ENCODE measurements at regions not wholly inside any gene's neighbourhood (a gene's known extent, or its start where the extent isn't known, plus 50 kb on each side); places are given as distances from the start of the nearest gene placed in this dataset.

- H3K4me3 ChIP-seq: no peak overlapping the region
- ChIA-PET POLR2A (no interaction called here), CTCF (interaction anchor here (0.7 kb wide), 1 partner anchor 35 kb away, joined by 3 read pairs; no protein-coding TSS in a partner anchor)
- TF ChIP-seq REST (IDR thresholded peaks at IDR 0.05) (no peak), TFCP2L1 (CRISPR knock-in tag; IDR thresholded peaks at IDR 0.05) (no peak), EP300 (IDR thresholded peaks at IDR 0.05) (no peak)
- 13% methylated on average over 7 of the region's 7 CpGs for WGBS (ENCODE audit: missing lambda C conversion rate)
- H3K9me3 ChIP-seq: no peaks in the 10 kb centered on the region
- H3K4me1 ChIP-seq: no peaks in the 10 kb centered on the region
- no peak overlapping the region for H3K4me2 ChIP-seq
- ATAC-seq (no peak), DNase-seq (ENCODE audit: low read depth in 1 of 2, low spot score in 1 of 2) (no peak), FAIRE-seq (no peak)
- H3K27ac ChIP-seq: no peak overlapping the region
Observed at GRCh38 chr13:52933099-52933498, 84.7 kb upstream of the PCDH8 start.

GRCh38 chr13:52932649-52933048, 84.2 kb upstream of the PCDH8 start:
- POLR2A ChIA-PET: no interaction called here
- TF ChIP-seq SMC3 (IDR thresholded peaks at IDR 0.05): no peak
- no peak for TF ChIP-seq MAX (IDR thresholded peaks at IDR 0.05)
- TF ChIP-seq HEYL (CRISPR knock-in tag; IDR thresholded peaks at IDR 0.05): no peak
- no peak for TF ChIP-seq BHLHE40 (IDR thresholded peaks at IDR 0.05; ENCODE audit: low read depth, low read length)
- TF ChIP-seq MYC (IDR thresholded peaks at IDR 0.05; ENCODE audit: borderline replicate concordance, low read length): no peak
- no peak for TF ChIP-seq NPAS2 (CRISPR knock-in tag; IDR thresholded peaks at IDR 0.05; ENCODE audit: borderline replicate concordance)
- no peak for TF ChIP-seq HDAC2 (IDR thresholded peaks at IDR 0.05)
- TF ChIP-seq KDM5A (IDR thresholded peaks at IDR 0.05): no peak
- TF ChIP-seq SREBF2 (IDR thresholded peaks at IDR 0.05): no peak
- Histone ChIP-seq H3K4me1 (no peaks in the 10 kb centered on the region), H3K9me3 (no peaks in the 10 kb centered on the region), H3K27ac (no peak overlapping the region), H3K4me2 (no peak overlapping the region), H3K4me3 (no peak overlapping the region)
- no peak for DNase-seq (ENCODE audit: low read depth in 1 of 2, low spot score in 1 of 2)
- no peak for FAIRE-seq
- WGBS (ENCODE audit: missing lambda C conversion rate): 3% methylated on average over 5 of the region's 6 CpGs
- ATAC-seq: no peak
- CTCF ChIA-PET: interaction anchor here (0.7 kb wide), 1 partner anchor 36 kb away, joined by 3 read pairs; no protein-coding TSS in a partner anchor

GRCh38 chr13:52931539-52932431, 83.3 kb upstream of the PCDH8 start:
- no peak for ATAC-seq
- CTCF ChIA-PET: no interaction called here
- Histone ChIP-seq H3K4me3 (no peak overlapping the region), H3K9me3 (no peaks in the 10 kb centered on the region), H3K4me1 (no peaks in the 10 kb centered on the region), H3K4me2 (no peak overlapping the region), H3K27ac (no peak overlapping the region)
- TF ChIP-seq TP53 (CRISPR knock-in tag; IDR thresholded peaks at IDR 0.05) (no peak), PHF8 (IDR thresholded peaks at IDR 0.05; ENCODE audit: borderline replicate concordance, low read depth) (no peak), HOXA7 (CRISPR knock-in tag; IDR thresholded peaks at IDR 0.05) (no peak), FOSL2 (IDR thresholded peaks at IDR 0.05) (no peak), FOSL2 (CRISPR knock-in tag; IDR thresholded peaks at IDR 0.05) (no peak), NFE2L2 (conservative IDR thresholded peaks at IDR 0.05; ENCODE audit: low read length) (no peak), E2F6 (IDR thresholded peaks at IDR 0.05; ENCODE audit: borderline replicate concordance, low read depth) (no peak), POLR2AphosphoS2 (conservative IDR thresholded peaks at IDR 0.05; ENCODE audit: low read length) (no peak), NR3C1 (IDR thresholded peaks at IDR 0.05) (no peak)
- no peak for FAIRE-seq
- DNase-seq (ENCODE audit: low read depth in 1 of 2, low spot score in 1 of 2): no peak
- WGBS (ENCODE audit: missing lambda C conversion rate): 4% methylated on average over 4 of the region's 4 CpGs
- POLR2A ChIA-PET: no interaction called here

All from A549 (cell line).